ENCODE measurements at regions not wholly inside any gene's neighbourhood (a gene's known extent, or its start where the extent isn't known, plus 50 kb on each side); places are given as distances from the start of the nearest gene placed in this dataset.

- no peaks in the 10 kb centered on the region for H3K36me3 ChIP-seq (ENCODE audit: control insufficient read depth, insufficient read depth, low read length)
- no peak overlapping the region for H4K5ac ChIP-seq (ENCODE audit: low read depth, low read length)
- no peak overlapping the region for H3K9ac ChIP-seq (ENCODE audit: low read depth, low read length)
- H3K27ac ChIP-seq (ENCODE audit: insufficient read depth, low read length): no peak overlapping the region
- H3K23ac ChIP-seq (ENCODE audit: low read depth, low read length): no peak overlapping the region
- no peaks in the 10 kb centered on the region for H3K9me3 ChIP-seq (ENCODE audit: control insufficient read depth, insufficient read depth, low read length)
- TF ChIP-seq RCOR1 (IDR thresholded peaks at IDR 0.05; ENCODE audit: insufficient replicate concordance, low read length) (no peak), USF2 (IDR thresholded peaks at IDR 0.05; ENCODE audit: low read depth, low read length) (no peak), RFX5 (IDR thresholded peaks at IDR 0.05; ENCODE audit: low read depth, low read length) (no peak), MAFK (IDR thresholded peaks at IDR 0.05; ENCODE audit: low read depth, low read length) (no peak), MAZ (IDR thresholded peaks at IDR 0.05; ENCODE audit: borderline replicate concordance, low read depth, low read length) (no peak), CTCF (conservative IDR thresholded peaks at IDR 0.05; ENCODE audit: low read depth, low read length) (no peak), CEBPB (IDR thresholded peaks at IDR 0.05; ENCODE audit: low read depth, low read length) (no peak), NFE2L2 (IDR thresholded peaks at IDR 0.05; ENCODE audit: low read depth, low read length) (no peak), CHD1 (IDR thresholded peaks at IDR 0.05; ENCODE audit: low read depth, low read length) (no peak), BHLHE40 (IDR thresholded peaks at IDR 0.05; ENCODE audit: low read depth, low read length) (no peak), POLR2A (IDR thresholded peaks at IDR 0.05; ENCODE audit: low read depth, low read length) (no peak), RAD21 (IDR thresholded peaks at IDR 0.05; ENCODE audit: low read length) (no peak), SMC3 (IDR thresholded peaks at IDR 0.05; ENCODE audit: low read depth, low read length) (no peak), ELK1 (IDR thresholded peaks at IDR 0.05; ENCODE audit: borderline replicate concordance, low read depth, low read length) (no peak), FOS (IDR thresholded peaks at IDR 0.05; ENCODE audit: low read depth, low read length) (no peak), MXI1 (IDR thresholded peaks at IDR 0.05; ENCODE audit: borderline replicate concordance, low read depth, low read length) (no peak)
- no CpG with 5 or more reads among the region's 3 CpGs for WGBS, 2 experiments (ENCODE audit: extremely low coverage in 2 of 2, insufficient read length in 1 of 2)
- H3K4me2 ChIP-seq (ENCODE audit: low read depth, low read length): no peak overlapping the region
- no peaks in the 10 kb centered on the region for H3K79me1 ChIP-seq (ENCODE audit: low read depth in 1 of 2, low read length in 2 of 2)
- peaks cover 4% of the 10 kb centered on the region; the same call in 1 of the 2 replicates for H3K4me1 ChIP-seq (ENCODE audit: control insufficient read depth, insufficient read depth, low read length)
- no peak overlapping the region for H3K4me3 ChIP-seq (ENCODE audit: insufficient read depth, low read depth, low read length)
- H4K91ac ChIP-seq (ENCODE audit: insufficient read depth, low read depth, low read length): no peak overlapping the region
- H3K18ac ChIP-seq (ENCODE audit: low read depth, low read length): no peak overlapping the region
- H3K56ac ChIP-seq (ENCODE audit: extremely low read depth, insufficient read depth, low read length): no peak overlapping the region
- in situ Hi-C loops (cut with MboI; ENCODE audit: low sequenced_read_pairs) (no loop called here), dilution Hi-C loops (cut with HindIII; ENCODE audit: low sequenced_read_pairs, unreplicated experiment) (no loop called here), intact Hi-C loops (cut with micrococcal nuclease) (no loop called here)
- BruUV-seq (replicated peaks): no TSS peak
- H2AK5ac ChIP-seq (ENCODE audit: low read depth, low read length): no peak overlapping the region
- no peaks in the 10 kb centered on the region for H3K9me1 ChIP-seq (ENCODE audit: insufficient read depth, low read length)
- H3K14ac ChIP-seq (replicated peaks; ENCODE audit: low read depth, low read length): no peak overlapping the region
- POLR2A ChIA-PET (ENCODE audit: unreplicated experiment): no interaction called here
- DNase-seq (no peak), ATAC-seq (ENCODE audit: low read depth) (no peak)
- no peak overlapping the region for H3K4ac ChIP-seq (ENCODE audit: low read depth, low read length)
- no peak overlapping the region for H2AK9ac ChIP-seq (replicated peaks; ENCODE audit: low read depth, low read length, poor library complexity)
- H2BK15ac ChIP-seq (ENCODE audit: low read depth, low read length): no peak overlapping the region
- no peak overlapping the region for H2AFZ ChIP-seq (replicated peaks; ENCODE audit: low read length, poor library complexity)
- no peak overlapping the region for H2BK120ac ChIP-seq (ENCODE audit: low read depth, low read length)
- H3K27me3 ChIP-seq (ENCODE audit: control insufficient read depth, insufficient read depth, low read length): peaks cover 11% of the 10 kb centered on the region
- H2BK20ac ChIP-seq (ENCODE audit: low read depth, low read length): no peak overlapping the region
- CTCF ChIA-PET: no interaction called here
- no peak overlapping the region for H2BK5ac ChIP-seq (ENCODE audit: low read depth, low read length, poor library complexity, severe bottlenecking)
- H4K8ac ChIP-seq (ENCODE audit: low read depth in 2 of 2, low read length in 2 of 2): no peak overlapping the region
- H4K20me1 ChIP-seq (ENCODE audit: insufficient read depth, low read length): no peaks in the 10 kb centered on the region
These were observed 231.0 kb upstream of the TLE3 start for GRCh38 chr15:70328679-70329115.
